ENCODE measurements at regions not wholly inside any gene's neighbourhood (a gene's known extent, or its start where the extent isn't known, plus 50 kb on each side); places are given as distances from the start of the nearest gene placed in this dataset.

GRCh38 chr9:119458068-119458467 is 88.8 kb upstream of the BRINP1 start:
- no peak for TF ChIP-seq CTCF (IDR thresholded peaks at IDR 0.05; ENCODE audit: extremely low read depth in 1 of 2, insufficient read depth in 1 of 2, low read depth in 1 of 2, low read length in 2 of 2)
- TF ChIP-seq EZH2 (IDR thresholded peaks at IDR 0.05; ENCODE audit: borderline replicate concordance, low read depth, low read length, severe bottlenecking): no peak
- no peak for TF ChIP-seq POLR2A (IDR thresholded peaks at IDR 0.05; ENCODE audit: low read depth, low read length)

Measured in endothelial cell of umbilical vein (primary cell).